Esophagus muscularis mucosa (tissue), 3 donors: ENCODE measurements at regions not wholly inside any gene's neighbourhood (a gene's known extent, or its start where the extent isn't known, plus 50 kb on each side); places are given as distances from the start of the nearest gene placed in this dataset.

ENCODE experiments used
- CTCF ChIP-seq, 3 experiments: fragments of 200-600 bp in 2 of 3; fragments of 450-650 bp in 1 of 3; sonication (generic) in 2 of 3; IDR thresholded peaks; one replicate each; pipeline ENCODE4 v1.5.1; 2017 to 2019; ENCODE audit warnings: antibody characterized with exemption in 3 of 3, mild to moderate bottlenecking in 2 of 3, moderate library complexity in 1 of 3
- POLR2A ChIP-seq: fragments of 450-650 bp; IDR thresholded peaks from one replicate; pipeline ENCODE4 v1.6.1; 2017; ENCODE audit warnings: antibody characterized with exemption, moderate library complexity, mild to moderate bottlenecking, low read depth
- POLR2AphosphoS5 ChIP-seq, 2 donors: sonication (generic); formaldehyde crosslinking; IDR thresholded peaks; one replicate each; pipeline ENCODE4 v1.6.1; 2017; ENCODE audit warnings: antibody characterized with exemption in 2 of 2

GRCh38 chr5:67660149-67660548 is 463.6 kb upstream of the CD180 start:
- TF ChIP-seq CTCF (IDR thresholded peaks at IDR 0.05): no peak
- TF ChIP-seq POLR2A: no peak
- no peak for TF ChIP-seq POLR2AphosphoS5 (IDR thresholded peaks at IDR 0.05)
